T-helper 2 cell (primary cell): ENCODE measurements at regions not wholly inside any gene's neighbourhood (a gene's known extent, or its start where the extent isn't known, plus 50 kb on each side); places are given as distances from the start of the nearest gene placed in this dataset.

Experiments used
- DNase-seq, 5 experiments: peaks; one replicate each; pipeline versions ENCODE4 v3.0.0 to v3.0.0-alpha.2; 2012 to 2022

- DNase-seq: no peak
Observed at GRCh38 chr11:71201936-71202597, 50.3 kb downstream of the SHANK2 start.

GRCh38 chr11:71201231-71201630 is 51.1 kb downstream of the SHANK2 start:
- DNase-seq: no peak

- no peak for DNase-seq
Observed at GRCh38 chr11:71200761-71201160, 51.6 kb downstream of the SHANK2 start.

GRCh38 chr11:71200172-71200716 is 52.1 kb downstream of the SHANK2 start:
- no peak for DNase-seq

- no peak for DNase-seq
Observed at GRCh38 chr11:71199226-71199820, 53.1 kb downstream of the SHANK2 start.

- DNase-seq: no peak
Observed at GRCh38 chr11:71198823-71199165, 53.6 kb downstream of the SHANK2 start.

- no peak for DNase-seq
Observed at GRCh38 chr11:71198141-71198822, 54.1 kb downstream of the SHANK2 start.

- DNase-seq: no peak
Observed at GRCh38 chr11:71197096-71197495, 55.3 kb downstream of the SHANK2 start.

- no peak for DNase-seq
Observed at GRCh38 chr11:71194710-71195109, 57.7 kb downstream of the SHANK2 start.

GRCh38 chr11:71193431-71193830 is 58.9 kb downstream of the SHANK2 start:
- DNase-seq: no peak

- DNase-seq: no peak
Observed at GRCh38 chr11:71192629-71193028, 59.7 kb downstream of the SHANK2 start.

GRCh38 chr11:71191201-71191600 is 61.2 kb downstream of the SHANK2 start:
- DNase-seq: no peak

- DNase-seq: no peak
Observed at GRCh38 chr11:71190551-71190950, 61.8 kb downstream of the SHANK2 start.

- DNase-seq: no peak
Observed at GRCh38 chr11:71189768-71190315, 62.5 kb downstream of the SHANK2 start.

GRCh38 chr11:71188886-71189767 is 63.2 kb downstream of the SHANK2 start:
- DNase-seq: no peak

GRCh38 chr11:71188073-71188472 is 64.3 kb downstream of the SHANK2 start:
- DNase-seq: no peak

GRCh38 chr11:71186806-71187205 is 65.6 kb downstream of the SHANK2 start:
- DNase-seq: no peak

GRCh38 chr11:71185411-71185810 is 67.0 kb downstream of the SHANK2 start:
- DNase-seq: no peak

GRCh38 chr11:71184421-71185210 is 67.8 kb downstream of the SHANK2 start:
- DNase-seq: no peak

- DNase-seq: no peak
Observed at GRCh38 chr11:71183878-71184277, 68.5 kb downstream of the SHANK2 start.

GRCh38 chr11:71182791-71183677 is 69.3 kb downstream of the SHANK2 start:
- no peak for DNase-seq
